ENCODE measurements at regions not wholly inside any gene's neighbourhood (a gene's known extent, or its start where the extent isn't known, plus 50 kb on each side); places are given as distances from the start of the nearest gene placed in this dataset.

DNA sequence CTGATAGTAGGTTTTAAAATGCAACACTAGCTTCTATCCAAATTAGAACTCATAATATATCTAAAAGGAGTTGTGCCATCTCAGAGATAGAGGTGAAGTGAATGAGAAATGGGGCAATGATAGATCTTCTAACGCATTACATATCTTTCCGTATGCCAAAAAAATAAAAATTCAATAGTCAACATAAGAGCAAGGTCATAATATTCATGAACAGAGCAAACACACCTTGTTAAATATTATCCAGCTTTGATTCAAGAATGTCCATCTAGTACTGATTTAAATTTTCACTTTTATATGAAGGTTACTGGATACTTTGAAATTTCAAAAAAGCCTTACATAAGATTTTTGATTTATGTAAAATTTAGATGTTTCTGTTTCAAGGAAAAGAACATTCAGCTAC, 554.5 kb downstream of the NSUN3 start:
- H3K4me3 ChIP-seq (ENCODE audit: insufficient read depth, low read length, poor library complexity, severe bottlenecking) = no peak overlapping the region
- H3K27ac ChIP-seq (ENCODE audit: low read depth, low read length) = no peak overlapping the region
- H4K20me1 ChIP-seq (ENCODE audit: low read depth, low read length) = no peaks in the 10 kb centered on the region
- H3K9me2 ChIP-seq (replicated peaks; ENCODE audit: insufficient read depth, low read length) = no peaks in the 10 kb centered on the region
- H3K36me3 ChIP-seq (ENCODE audit: low read length) = no peaks in the 10 kb centered on the region
- no peaks in the 10 kb centered on the region for H3F3A ChIP-seq (ENCODE audit: insufficient read depth)
- no peaks in the 10 kb centered on the region for H3K9me3 ChIP-seq (ENCODE audit: insufficient read depth, low read length)
- no peaks in the 10 kb centered on the region for H3K79me2 ChIP-seq (ENCODE audit: insufficient read depth, low read length)
- H3K4me2 ChIP-seq (ENCODE audit: low read depth, low read length, poor library complexity, severe bottlenecking) = no peak overlapping the region
- no peaks in the 10 kb centered on the region for H3K27me3 ChIP-seq (ENCODE audit: low read length)
- H3K9ac ChIP-seq (ENCODE audit: low read length) = no peak overlapping the region
- TF ChIP-seq EZH2phosphoT487 (conservative IDR thresholded peaks at IDR 0.05; ENCODE audit: low read length) = no peak
- TF ChIP-seq, protein P1, sequence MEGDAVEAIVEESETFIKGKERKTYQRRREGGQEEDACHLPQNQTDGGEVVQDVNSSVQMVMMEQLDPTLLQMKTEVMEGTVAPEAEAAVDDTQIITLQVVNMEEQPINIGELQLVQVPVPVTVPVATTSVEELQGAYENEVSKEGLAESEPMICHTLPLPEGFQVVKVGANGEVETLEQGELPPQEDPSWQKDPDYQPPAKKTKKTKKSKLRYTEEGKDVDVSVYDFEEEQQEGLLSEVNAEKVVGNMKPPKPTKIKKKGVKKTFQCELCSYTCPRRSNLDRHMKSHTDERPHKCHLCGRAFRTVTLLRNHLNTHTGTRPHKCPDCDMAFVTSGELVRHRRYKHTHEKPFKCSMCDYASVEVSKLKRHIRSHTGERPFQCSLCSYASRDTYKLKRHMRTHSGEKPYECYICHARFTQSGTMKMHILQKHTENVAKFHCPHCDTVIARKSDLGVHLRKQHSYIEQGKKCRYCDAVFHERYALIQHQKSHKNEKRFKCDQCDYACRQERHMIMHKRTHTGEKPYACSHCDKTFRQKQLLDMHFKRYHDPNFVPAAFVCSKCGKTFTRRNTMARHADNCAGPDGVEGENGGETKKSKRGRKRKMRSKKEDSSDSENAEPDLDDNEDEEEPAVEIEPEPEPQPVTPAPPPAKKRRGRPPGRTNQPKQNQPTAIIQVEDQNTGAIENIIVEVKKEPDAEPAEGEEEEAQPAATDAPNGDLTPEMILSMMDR (IDR thresholded peaks at IDR 0.05; ENCODE audit: insufficient read depth, low read length, poor library complexity, severe bottlenecking) = no peak
- no peak overlapping the region for H2AFZ ChIP-seq (ENCODE audit: low read depth, low read length, severe bottlenecking)

DNA sequence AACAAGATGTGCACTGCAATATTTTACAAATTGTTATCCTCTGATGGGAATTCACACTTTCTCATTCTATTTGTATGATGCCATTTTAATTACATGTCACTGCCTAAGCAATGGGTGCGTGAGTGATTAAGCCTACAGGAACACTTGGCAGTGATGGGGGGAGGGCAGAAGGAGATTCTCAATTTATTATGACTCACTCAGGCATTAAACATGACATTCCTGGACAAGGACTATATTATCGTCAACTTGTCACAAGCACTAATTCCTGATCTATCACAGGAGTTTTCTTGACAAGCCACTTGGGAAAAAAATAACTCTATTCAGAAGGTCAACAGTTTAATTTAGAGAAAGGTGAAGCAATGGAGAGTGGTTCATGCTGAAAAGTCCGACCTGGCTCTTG, 556.8 kb downstream of the NSUN3 start:
- Histone ChIP-seq H3K9ac (ENCODE audit: low read length) (no peak overlapping the region), H4K20me1 (ENCODE audit: low read depth, low read length) (no peaks in the 10 kb centered on the region), H3K36me3 (ENCODE audit: low read length) (no peaks in the 10 kb centered on the region), H3K9me2 (replicated peaks; ENCODE audit: insufficient read depth, low read length) (no peaks in the 10 kb centered on the region), H2AFZ (ENCODE audit: low read depth, low read length, severe bottlenecking) (no peak overlapping the region), H3K27me3 (ENCODE audit: low read length) (no peaks in the 10 kb centered on the region), H3K79me2 (ENCODE audit: insufficient read depth, low read length) (no peaks in the 10 kb centered on the region), H3K27ac (ENCODE audit: low read depth, low read length) (no peak overlapping the region), H3K9me3 (ENCODE audit: insufficient read depth, low read length) (no peaks in the 10 kb centered on the region), H3K4me2 (ENCODE audit: low read depth, low read length, poor library complexity, severe bottlenecking) (no peak overlapping the region), H3K4me3 (ENCODE audit: insufficient read depth, low read length, poor library complexity, severe bottlenecking) (no peak overlapping the region), H3F3A (ENCODE audit: insufficient read depth) (no peaks in the 10 kb centered on the region)
- TF ChIP-seq, protein P1 (IDR thresholded peaks at IDR 0.05; ENCODE audit: insufficient read depth, low read length, poor library complexity, severe bottlenecking) = no peak
- no peak for TF ChIP-seq EZH2phosphoT487 (conservative IDR thresholded peaks at IDR 0.05; ENCODE audit: low read length)

DNA sequence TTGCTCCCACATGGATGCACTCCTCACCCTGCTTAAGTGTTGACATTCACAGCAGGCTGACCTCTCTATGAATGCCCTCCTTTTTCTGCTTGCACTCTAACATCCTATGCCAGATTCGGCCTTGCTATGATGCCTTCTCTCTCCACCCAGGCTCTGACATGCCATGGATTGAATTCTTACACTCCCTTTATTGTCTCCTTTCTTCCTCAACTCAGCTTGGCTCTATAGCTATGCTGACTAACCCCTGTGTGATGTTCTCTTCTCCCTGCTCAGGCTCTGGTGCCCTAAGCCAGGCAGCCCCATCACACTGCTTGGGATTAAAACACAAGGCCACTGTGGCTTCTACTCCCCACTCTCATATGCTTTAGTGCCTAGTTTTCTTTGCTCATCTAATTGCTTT, 563.7 kb downstream of the NSUN3 start:
- Histone ChIP-seq H3F3A (ENCODE audit: insufficient read depth) (no peaks in the 10 kb centered on the region), H3K9ac (ENCODE audit: low read length) (no peak overlapping the region), H3K36me3 (ENCODE audit: low read length) (no peaks in the 10 kb centered on the region), H3K4me2 (ENCODE audit: low read depth, low read length, poor library complexity, severe bottlenecking) (no peak overlapping the region), H3K4me3 (ENCODE audit: insufficient read depth, low read length, poor library complexity, severe bottlenecking) (no peak overlapping the region), H2AFZ (ENCODE audit: low read depth, low read length, severe bottlenecking) (no peak overlapping the region), H3K9me2 (replicated peaks; ENCODE audit: insufficient read depth, low read length) (no peaks in the 10 kb centered on the region), H3K9me3 (ENCODE audit: insufficient read depth, low read length) (no peaks in the 10 kb centered on the region), H4K20me1 (ENCODE audit: low read depth, low read length) (no peaks in the 10 kb centered on the region), H3K27me3 (ENCODE audit: low read length) (no peaks in the 10 kb centered on the region), H3K79me2 (ENCODE audit: insufficient read depth, low read length) (no peaks in the 10 kb centered on the region), H3K27ac (ENCODE audit: low read depth, low read length) (no peak overlapping the region)
- TF ChIP-seq, protein P1 (IDR thresholded peaks at IDR 0.05; ENCODE audit: insufficient read depth, low read length, poor library complexity, severe bottlenecking) = no peak
- no peak for TF ChIP-seq EZH2phosphoT487 (conservative IDR thresholded peaks at IDR 0.05; ENCODE audit: low read length)
